Transverse colon (tissue), 4 donors: ENCODE measurements at regions not wholly inside any gene's neighbourhood (a gene's known extent, or its start where the extent isn't known, plus 50 kb on each side); places are given as distances from the start of the nearest gene placed in this dataset.

Experiments
- DNase-seq: peaks from one replicate; pipeline ENCODE4 v3.0.0-alpha.2; 2019
- H3K27ac ChIP-seq, 4 donors: fragments of 200-600 bp; sonication (generic); 2 replicates each; pipeline ENCODE4 v1.5.1; 2016 to 2018; ENCODE audit warnings: inconsistent platforms in 4 of 4
- H3K27me3 ChIP-seq: fragments of 200-600 bp; sonication (generic); 2 replicates; pipeline ENCODE4 v1.5.1; 2017; ENCODE audit warnings: inconsistent platforms
- H3K36me3 ChIP-seq, 4 donors: fragments of 200-600 bp; sonication (generic); 2 replicates each; pipeline ENCODE4 v1.5.1; 2017 to 2019; ENCODE audit warnings: inconsistent platforms in 4 of 4
- H3K4me1 ChIP-seq, 4 donors: fragments of 200-600 bp; sonication (generic); 2 replicates each; pipeline ENCODE4 v1.5.1; 2017 to 2020; ENCODE audit warnings: inconsistent platforms in 4 of 4
- H3K4me3 ChIP-seq, 4 donors: fragments of 200-600 bp; sonication (generic); 1 replicate in 1 of 4; 2 replicates in 3 of 4; pipeline versions ENCODE4 v1.5.1 to v1.6.1; 2017 to 2019; ENCODE audit warnings: inconsistent platforms in 4 of 4
- H3K9me3 ChIP-seq, 2 donors: fragments of 200-600 bp; sonication (generic); 2 replicates each; pipeline ENCODE4 v1.5.1; 2017 to 2019; ENCODE audit warnings: inconsistent platforms in 2 of 2
- EP300 ChIP-seq: sonication (generic); formaldehyde crosslinking; IDR thresholded peaks from one replicate; pipeline ENCODE4 v1.6.1; 2017; ENCODE audit warnings: antibody characterized with exemption, low read depth
- POLR2A ChIP-seq: fragments of 450-650 bp; IDR thresholded peaks from one replicate; pipeline ENCODE4 v1.6.1; 2016; ENCODE audit warnings: antibody characterized with exemption, mild to moderate bottlenecking, moderate library complexity
- POLR2AphosphoS5 ChIP-seq, 3 donors: sonication (generic); formaldehyde crosslinking; IDR thresholded peaks; one replicate each; pipeline ENCODE4 v1.6.1; 2016; ENCODE audit warnings: antibody characterized with exemption in 3 of 3
- WGBS, 2 donors: methylation state at CpG; one replicate each; pipeline ENCODE4 v1.1.5; 2018; ENCODE audit warnings: low coverage in 1 of 2; 5-methylcytosine and 5-hydroxymethylcytosine counted together
- in situ Hi-C, 4 donors: fragments of 200-750 bp; cut with MboI; loops; one replicate each; pipeline versions ENCODE4 v1.15.0 to v1.15.1; 2017; ENCODE audit warnings: low sequenced_read_pairs in 3 of 4, low pct_ligation_motif_present in 1 of 4, low pct_unique_long_range_greater_than_20kb in 1 of 4
- intact Hi-C: fragments of 100-400 bp; cut with DNase I; formaldehyde crosslinking; loops from one replicate; pipeline ENCODE4 v1.15.1; 2023; ENCODE audit warnings: low total_unique reads
- TF ChIP-seq, protein P1 (sequence below), 5 experiments: fragments of 200-600 bp in 3 of 5; fragments of 450-650 bp in 2 of 5; sonication (generic) in 3 of 5; IDR thresholded peaks; 1 replicate in 2 of 5; 2 replicates in 3 of 5; pipeline ENCODE4 v1.5.1; 2016 to 2017; ENCODE audit warnings: antibody characterized with exemption in 5 of 5, inconsistent platforms in 3 of 5, mild to moderate bottlenecking in 2 of 5, moderate library complexity in 1 of 5

DNA sequence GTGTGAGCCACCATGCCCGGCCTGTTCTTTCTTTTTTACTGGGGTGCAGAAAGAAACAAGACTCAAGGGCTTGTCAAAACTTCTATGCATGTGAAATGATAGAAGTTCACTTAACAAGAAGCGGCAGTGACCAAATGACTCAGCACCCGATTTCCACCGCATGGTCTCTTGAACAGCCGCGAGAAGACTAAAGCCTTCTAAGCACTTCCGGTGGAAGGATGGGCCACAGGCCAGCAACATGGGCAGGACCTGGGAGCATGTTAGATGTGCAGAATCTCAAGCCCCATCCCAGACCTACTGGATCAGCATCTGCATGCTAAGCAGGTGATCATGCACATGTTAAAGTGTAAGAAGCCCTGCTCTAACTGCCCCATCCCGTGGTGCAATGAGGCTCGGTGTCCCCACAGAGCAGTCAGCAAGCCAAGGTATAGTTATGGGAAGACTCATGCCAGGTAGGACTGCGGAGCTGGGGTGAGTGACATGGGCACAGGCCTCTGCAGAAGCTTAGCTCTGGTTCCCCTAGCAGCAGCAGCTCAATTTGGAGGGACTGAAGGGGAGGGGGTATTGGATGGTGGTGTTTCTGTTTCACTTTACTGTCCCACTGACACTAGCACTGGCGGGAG is 88.5 kb upstream of the HNF1B start:
- WGBS, 2 donors, result 73 to 100% methylated on average over 1 to 11 of the region's 11 CpGs
- Histone ChIP-seq H3K9me3 (no peaks in the 10 kb centered on the region), H3K27me3 (peaks cover 6% of the 10 kb centered on the region), H3K27ac (no peak overlapping the region), H3K4me3 (no peak overlapping the region), H3K36me3 (no peaks in the 10 kb centered on the region), H3K4me1 (no peaks in the 10 kb centered on the region)
- intact Hi-C loops (no loop called here), in situ Hi-C loops (no loop called here)
- DNase-seq, result peak; percentile 15
- no peak for TF ChIP-seq POLR2AphosphoS5 (IDR thresholded peaks at IDR 0.05)
- TF ChIP-seq, protein P1, sequence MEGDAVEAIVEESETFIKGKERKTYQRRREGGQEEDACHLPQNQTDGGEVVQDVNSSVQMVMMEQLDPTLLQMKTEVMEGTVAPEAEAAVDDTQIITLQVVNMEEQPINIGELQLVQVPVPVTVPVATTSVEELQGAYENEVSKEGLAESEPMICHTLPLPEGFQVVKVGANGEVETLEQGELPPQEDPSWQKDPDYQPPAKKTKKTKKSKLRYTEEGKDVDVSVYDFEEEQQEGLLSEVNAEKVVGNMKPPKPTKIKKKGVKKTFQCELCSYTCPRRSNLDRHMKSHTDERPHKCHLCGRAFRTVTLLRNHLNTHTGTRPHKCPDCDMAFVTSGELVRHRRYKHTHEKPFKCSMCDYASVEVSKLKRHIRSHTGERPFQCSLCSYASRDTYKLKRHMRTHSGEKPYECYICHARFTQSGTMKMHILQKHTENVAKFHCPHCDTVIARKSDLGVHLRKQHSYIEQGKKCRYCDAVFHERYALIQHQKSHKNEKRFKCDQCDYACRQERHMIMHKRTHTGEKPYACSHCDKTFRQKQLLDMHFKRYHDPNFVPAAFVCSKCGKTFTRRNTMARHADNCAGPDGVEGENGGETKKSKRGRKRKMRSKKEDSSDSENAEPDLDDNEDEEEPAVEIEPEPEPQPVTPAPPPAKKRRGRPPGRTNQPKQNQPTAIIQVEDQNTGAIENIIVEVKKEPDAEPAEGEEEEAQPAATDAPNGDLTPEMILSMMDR (IDR thresholded peaks at IDR 0.05), result no peak
- TF ChIP-seq POLR2A, result no peak
- TF ChIP-seq EP300, result no peak

- intact Hi-C loops (no loop called here), in situ Hi-C loops (no loop called here)
- 92 to 95% methylated on average over 2 of the region's 2 CpGs for WGBS, 2 donors
These were observed 87.1 kb upstream of the HNF1B start for GRCh38 chr17:37831986-37832385.

DNA sequence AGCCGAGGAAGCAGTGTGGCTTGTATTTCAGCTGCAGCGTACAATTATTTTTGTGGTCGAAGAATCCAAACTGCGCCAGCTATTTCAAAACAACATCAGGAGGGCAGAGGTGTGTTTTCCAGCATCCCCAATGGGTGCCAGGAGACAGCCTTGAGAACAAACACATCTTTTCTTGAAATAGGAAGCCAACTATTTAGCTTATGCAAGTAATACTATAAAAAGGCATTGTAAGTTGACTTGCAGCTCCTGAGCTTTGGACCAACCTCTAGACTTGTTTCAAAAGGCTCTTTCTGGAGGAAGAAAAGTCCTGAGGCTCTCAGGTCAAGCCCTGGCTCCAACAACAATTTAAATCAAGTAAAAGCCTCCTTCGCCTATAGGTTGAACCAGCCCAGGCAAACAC is 86.6 kb upstream of the HNF1B start:
- in situ Hi-C loops, result no loop called here
- Histone ChIP-seq H3K4me1 (no peaks in the 10 kb centered on the region), H3K27me3 (peaks cover 6% of the 10 kb centered on the region), H3K36me3 (no peaks in the 10 kb centered on the region), H3K9me3 (no peaks in the 10 kb centered on the region), H3K4me3 (no peak overlapping the region), H3K27ac (no peak overlapping the region)
- no peak for DNase-seq
- no peak for TF ChIP-seq POLR2A
- TF ChIP-seq EP300, result no peak
- TF ChIP-seq, protein P1 (IDR thresholded peaks at IDR 0.05), result no peak
- no peak for TF ChIP-seq POLR2AphosphoS5 (IDR thresholded peaks at IDR 0.05)
- intact Hi-C loops, result no loop called here
- 96 to 99% methylated on average over 5 of the region's 5 CpGs for WGBS, 2 donors

More at GRCh38 chr17:37831986-37832385, 87.1 kb upstream of the HNF1B start:
- Histone ChIP-seq H3K9me3 (no peaks in the 10 kb centered on the region), H3K27me3 (peaks cover 6% of the 10 kb centered on the region), H3K4me3 (no peak overlapping the region), H3K27ac (no peak overlapping the region), H3K4me1 (no peaks in the 10 kb centered on the region), H3K36me3 (no peaks in the 10 kb centered on the region)
- TF ChIP-seq EP300, result no peak
- TF ChIP-seq, protein P1 (IDR thresholded peaks at IDR 0.05), result no peak
- no peak for TF ChIP-seq POLR2A
- TF ChIP-seq POLR2AphosphoS5 (IDR thresholded peaks at IDR 0.05), result no peak
- no peak for DNase-seq

DNA sequence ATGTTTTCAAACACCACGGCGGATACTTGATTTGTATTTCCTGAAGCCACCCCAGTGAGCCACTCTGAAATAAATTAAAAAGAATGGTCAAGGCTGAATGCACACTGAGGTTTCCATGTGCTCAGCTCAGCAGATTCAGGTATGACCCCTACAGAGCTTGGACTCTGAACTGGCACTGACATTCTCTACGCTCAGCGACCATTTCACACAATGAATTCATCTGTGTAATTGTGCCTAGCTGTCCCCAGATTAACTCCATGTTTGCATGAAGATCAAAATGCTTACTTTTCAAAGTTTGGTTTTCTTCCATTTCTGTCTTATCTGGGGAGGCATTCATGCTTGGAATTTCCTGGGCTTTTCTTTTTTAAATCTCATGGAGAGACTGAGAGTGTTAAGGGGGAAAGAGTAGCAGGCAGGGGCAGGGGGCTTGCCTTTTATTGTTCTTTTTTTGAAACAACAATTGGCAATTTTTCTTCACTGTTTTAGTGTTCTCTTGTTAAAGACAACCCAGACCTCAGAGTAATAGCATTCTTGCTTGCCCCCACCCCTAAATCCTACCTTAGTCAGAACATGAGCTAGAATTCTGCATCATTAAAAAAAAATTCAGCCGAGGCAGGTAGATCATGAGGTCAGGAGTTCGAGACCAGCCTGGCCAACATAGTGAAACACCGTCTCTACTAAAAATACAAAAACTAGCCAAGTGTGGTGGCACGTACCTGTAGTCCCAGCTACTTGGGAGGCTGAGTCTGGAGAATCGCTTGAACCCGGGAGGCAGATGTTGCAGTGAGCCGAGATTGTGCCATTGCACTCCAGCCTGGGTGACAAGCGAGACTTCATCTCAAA is 85.5 kb upstream of the HNF1B start:
- TF ChIP-seq POLR2A (no peak), POLR2AphosphoS5 (IDR thresholded peaks at IDR 0.05) (no peak), EP300 (no peak)
- TF ChIP-seq, protein P1 (IDR thresholded peaks at IDR 0.05), result no peak
- no peaks in the 10 kb centered on the region for H3K9me3 ChIP-seq
- H3K4me3 ChIP-seq, result no peak overlapping the region
- intact Hi-C loops (no loop called here), in situ Hi-C loops (no loop called here)
- H3K27me3 ChIP-seq, result peaks cover 6% of the 10 kb centered on the region
- 78 to 79% methylated on average over 8 to 12 of the region's 12 CpGs for WGBS, 2 donors
- no peak for DNase-seq
- H3K27ac ChIP-seq, result no peak overlapping the region
- H3K4me1 ChIP-seq, result no peaks in the 10 kb centered on the region
- no peaks in the 10 kb centered on the region for H3K36me3 ChIP-seq
